ENCODE measurements at regions not wholly inside any gene's neighbourhood (a gene's known extent, or its start where the extent isn't known, plus 50 kb on each side); places are given as distances from the start of the nearest gene placed in this dataset.
A peak's percentile ranks its signal among the peaks of the same experiment; 100 is the strongest.

DNA sequence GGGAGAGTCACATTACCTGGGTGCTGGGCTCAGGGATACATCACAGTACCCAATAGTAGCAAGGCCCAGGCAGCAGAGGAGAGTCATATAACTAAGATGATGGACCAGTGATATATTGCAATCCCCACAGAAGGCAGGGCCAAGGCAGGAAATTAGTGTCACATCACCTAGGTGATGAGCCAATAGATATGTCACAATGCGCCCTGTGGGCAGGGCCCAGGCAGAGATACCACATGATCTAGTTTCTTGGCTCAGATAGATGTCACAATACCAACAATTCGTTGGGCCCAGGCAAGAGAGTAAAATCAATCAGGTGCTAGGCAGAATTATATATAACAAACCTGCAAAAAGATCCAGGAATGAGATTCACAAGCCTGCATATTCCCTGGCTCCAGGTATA, 2111.5 kb downstream of the TP53TG3F start:
- H3K27ac ChIP-seq (replicated peaks): no peak overlapping the region
- H3K27me3 ChIP-seq (ENCODE audit: insufficient read depth, poor library complexity, severe bottlenecking): no peaks in the 10 kb centered on the region
- TF ChIP-seq SPI1 (IDR thresholded peaks at IDR 0.05; ENCODE audit: borderline replicate concordance, low read depth) (no peak), POLR2AphosphoS5 (IDR thresholded peaks at IDR 0.05; ENCODE audit: low read depth) (no peak), GABPA (IDR thresholded peaks at IDR 0.05; ENCODE audit: low read depth) (no peak)
- TF ChIP-seq, protein P1, sequence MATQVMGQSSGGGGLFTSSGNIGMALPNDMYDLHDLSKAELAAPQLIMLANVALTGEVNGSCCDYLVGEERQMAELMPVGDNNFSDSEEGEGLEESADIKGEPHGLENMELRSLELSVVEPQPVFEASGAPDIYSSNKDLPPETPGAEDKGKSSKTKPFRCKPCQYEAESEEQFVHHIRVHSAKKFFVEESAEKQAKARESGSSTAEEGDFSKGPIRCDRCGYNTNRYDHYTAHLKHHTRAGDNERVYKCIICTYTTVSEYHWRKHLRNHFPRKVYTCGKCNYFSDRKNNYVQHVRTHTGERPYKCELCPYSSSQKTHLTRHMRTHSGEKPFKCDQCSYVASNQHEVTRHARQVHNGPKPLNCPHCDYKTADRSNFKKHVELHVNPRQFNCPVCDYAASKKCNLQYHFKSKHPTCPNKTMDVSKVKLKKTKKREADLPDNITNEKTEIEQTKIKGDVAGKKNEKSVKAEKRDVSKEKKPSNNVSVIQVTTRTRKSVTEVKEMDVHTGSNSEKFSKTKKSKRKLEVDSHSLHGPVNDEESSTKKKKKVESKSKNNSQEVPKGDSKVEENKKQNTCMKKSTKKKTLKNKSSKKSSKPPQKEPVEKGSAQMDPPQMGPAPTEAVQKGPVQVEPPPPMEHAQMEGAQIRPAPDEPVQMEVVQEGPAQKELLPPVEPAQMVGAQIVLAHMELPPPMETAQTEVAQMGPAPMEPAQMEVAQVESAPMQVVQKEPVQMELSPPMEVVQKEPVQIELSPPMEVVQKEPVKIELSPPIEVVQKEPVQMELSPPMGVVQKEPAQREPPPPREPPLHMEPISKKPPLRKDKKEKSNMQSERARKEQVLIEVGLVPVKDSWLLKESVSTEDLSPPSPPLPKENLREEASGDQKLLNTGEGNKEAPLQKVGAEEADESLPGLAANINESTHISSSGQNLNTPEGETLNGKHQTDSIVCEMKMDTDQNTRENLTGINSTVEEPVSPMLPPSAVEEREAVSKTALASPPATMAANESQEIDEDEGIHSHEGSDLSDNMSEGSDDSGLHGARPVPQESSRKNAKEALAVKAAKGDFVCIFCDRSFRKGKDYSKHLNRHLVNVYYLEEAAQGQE (IDR thresholded peaks at IDR 0.05; ENCODE audit: insufficient replicate concordance, low read depth): no peak
- TF ChIP-seq, protein P2, sequence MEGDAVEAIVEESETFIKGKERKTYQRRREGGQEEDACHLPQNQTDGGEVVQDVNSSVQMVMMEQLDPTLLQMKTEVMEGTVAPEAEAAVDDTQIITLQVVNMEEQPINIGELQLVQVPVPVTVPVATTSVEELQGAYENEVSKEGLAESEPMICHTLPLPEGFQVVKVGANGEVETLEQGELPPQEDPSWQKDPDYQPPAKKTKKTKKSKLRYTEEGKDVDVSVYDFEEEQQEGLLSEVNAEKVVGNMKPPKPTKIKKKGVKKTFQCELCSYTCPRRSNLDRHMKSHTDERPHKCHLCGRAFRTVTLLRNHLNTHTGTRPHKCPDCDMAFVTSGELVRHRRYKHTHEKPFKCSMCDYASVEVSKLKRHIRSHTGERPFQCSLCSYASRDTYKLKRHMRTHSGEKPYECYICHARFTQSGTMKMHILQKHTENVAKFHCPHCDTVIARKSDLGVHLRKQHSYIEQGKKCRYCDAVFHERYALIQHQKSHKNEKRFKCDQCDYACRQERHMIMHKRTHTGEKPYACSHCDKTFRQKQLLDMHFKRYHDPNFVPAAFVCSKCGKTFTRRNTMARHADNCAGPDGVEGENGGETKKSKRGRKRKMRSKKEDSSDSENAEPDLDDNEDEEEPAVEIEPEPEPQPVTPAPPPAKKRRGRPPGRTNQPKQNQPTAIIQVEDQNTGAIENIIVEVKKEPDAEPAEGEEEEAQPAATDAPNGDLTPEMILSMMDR (IDR thresholded peaks at IDR 0.05; ENCODE audit: insufficient read depth, low read length): no peak
- no peak overlapping the region for H3K4me3 ChIP-seq (replicated peaks; ENCODE audit: insufficient read depth, low read length)
- peak; percentile 54 to 71 for DNase-seq (ENCODE audit: low read depth in 1 of 2, low spot score in 1 of 2)

DNA sequence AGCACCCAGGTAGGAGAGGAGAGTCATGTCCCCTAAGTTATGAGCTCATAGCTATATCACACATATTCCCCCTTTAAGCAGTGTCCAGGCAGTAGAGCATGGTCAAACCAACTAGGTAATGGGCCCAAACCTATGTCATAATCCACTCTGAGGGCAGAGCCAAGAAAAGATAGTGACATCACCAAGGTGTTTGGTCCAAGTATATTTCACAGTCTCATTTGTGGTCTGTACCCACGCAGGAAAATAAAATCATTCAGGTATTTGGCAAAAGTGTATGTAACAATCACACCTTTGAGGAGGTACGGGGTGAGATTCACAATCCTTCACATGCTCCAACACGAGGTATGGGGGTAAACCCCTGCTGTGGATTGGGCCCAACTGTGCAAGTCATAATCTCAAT, 2112.8 kb downstream of the TP53TG3F start:
- TF ChIP-seq GABPA (IDR thresholded peaks at IDR 0.05; ENCODE audit: low read depth): no peak
- TF ChIP-seq, protein P1 (IDR thresholded peaks at IDR 0.05; ENCODE audit: insufficient replicate concordance, low read depth): no peak
- TF ChIP-seq SPI1 (IDR thresholded peaks at IDR 0.05; ENCODE audit: borderline replicate concordance, low read depth): no peak
- TF ChIP-seq POLR2AphosphoS5 (IDR thresholded peaks at IDR 0.05; ENCODE audit: low read depth): no peak
- TF ChIP-seq, protein P2 (IDR thresholded peaks at IDR 0.05; ENCODE audit: insufficient read depth, low read length): no peak
- H3K27ac ChIP-seq (replicated peaks): no peak overlapping the region
- no peak for DNase-seq (ENCODE audit: low read depth in 1 of 2, low spot score in 1 of 2)
- H3K27me3 ChIP-seq (ENCODE audit: insufficient read depth, poor library complexity, severe bottlenecking): no peaks in the 10 kb centered on the region
- H3K4me3 ChIP-seq (replicated peaks; ENCODE audit: insufficient read depth, low read length): no peak overlapping the region

DNA sequence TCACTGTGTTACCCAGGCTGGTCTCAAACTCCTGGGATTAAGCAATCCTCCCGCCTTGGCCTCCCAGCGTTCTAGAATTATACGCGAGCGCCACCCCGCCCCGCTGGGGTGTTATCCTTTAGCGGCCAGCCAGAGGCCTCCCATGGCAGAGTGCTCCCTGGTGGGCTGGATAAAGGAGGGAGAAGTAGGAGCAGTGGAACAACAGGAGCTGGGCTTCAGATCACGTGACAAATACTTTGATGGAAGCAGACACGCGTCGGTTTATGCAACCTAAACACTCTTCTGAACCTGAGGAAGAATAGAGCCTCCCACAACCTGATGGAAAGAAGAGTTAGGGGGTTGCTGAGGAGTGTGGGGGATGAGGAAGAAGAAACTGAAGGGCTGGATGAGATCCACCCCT, 2114.0 kb downstream of the TP53TG3F start:
- TF ChIP-seq SPI1 (IDR thresholded peaks at IDR 0.05; ENCODE audit: borderline replicate concordance, low read depth) (no peak), GABPA (IDR thresholded peaks at IDR 0.05; ENCODE audit: low read depth) (no peak)
- TF ChIP-seq, protein P1 (IDR thresholded peaks at IDR 0.05; ENCODE audit: insufficient replicate concordance, low read depth): no peak
- TF ChIP-seq, protein P2 (IDR thresholded peaks at IDR 0.05; ENCODE audit: insufficient read depth, low read length): no peak
- no peak for DNase-seq (ENCODE audit: low read depth in 1 of 2, low spot score in 1 of 2)

More for the DNA sequence above, 2114.0 kb downstream of the TP53TG3F start:
- Histone ChIP-seq H3K27ac (replicated peaks) (no peak overlapping the region), H3K27me3 (ENCODE audit: insufficient read depth, poor library complexity, severe bottlenecking) (no peaks in the 10 kb centered on the region), H3K4me3 (replicated peaks; ENCODE audit: insufficient read depth, low read length) (no peak overlapping the region)
